Mammary epithelial cell (primary cell): ENCODE measurements at regions not wholly inside any gene's neighbourhood (a gene's known extent, or its start where the extent isn't known, plus 50 kb on each side); places are given as distances from the start of the nearest gene placed in this dataset.

ENCODE experiments used
- EZH2 ChIP-seq: IDR thresholded peaks from 2 replicates; pipeline ENCODE4 v1.6.1; 2012; ENCODE audit warnings: low read length, inconsistent platforms, borderline replicate concordance
- TF ChIP-seq, protein P1 (sequence below), 2 donors: IDR thresholded peaks in 1 of 2; conservative IDR thresholded peaks in 1 of 2; 2 replicates each; pipeline ENCODE4 v1.5.1; 2011 to 2012; ENCODE audit warnings: inconsistent platforms in 2 of 2, low read length in 2 of 2, mild to moderate bottlenecking in 2 of 2, control low read depth in 1 of 2, low read depth in 1 of 2; ENCODE audit not compliant: insufficient read depth in 1 of 2; ENCODE audit errors: extremely low read depth in 1 of 2

DNA sequence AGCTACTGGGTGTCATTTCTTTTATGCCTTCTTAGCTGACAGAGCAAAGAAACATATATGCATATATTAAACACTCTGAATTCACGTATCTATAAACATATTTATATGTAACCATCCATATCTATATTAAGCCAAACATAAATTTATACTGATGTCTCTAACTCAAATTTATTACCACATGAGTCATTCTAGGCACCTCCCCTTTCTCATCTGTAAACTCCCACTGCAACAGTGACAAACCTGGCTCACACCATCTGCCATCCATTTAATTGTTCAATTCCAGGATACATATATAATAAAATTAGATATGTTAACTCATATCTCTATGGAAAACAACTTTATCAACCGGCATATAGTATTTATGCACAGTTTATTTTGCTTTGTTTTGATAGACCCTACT is 722.3 kb downstream of the SORCS1 start:
- TF ChIP-seq, protein P1, sequence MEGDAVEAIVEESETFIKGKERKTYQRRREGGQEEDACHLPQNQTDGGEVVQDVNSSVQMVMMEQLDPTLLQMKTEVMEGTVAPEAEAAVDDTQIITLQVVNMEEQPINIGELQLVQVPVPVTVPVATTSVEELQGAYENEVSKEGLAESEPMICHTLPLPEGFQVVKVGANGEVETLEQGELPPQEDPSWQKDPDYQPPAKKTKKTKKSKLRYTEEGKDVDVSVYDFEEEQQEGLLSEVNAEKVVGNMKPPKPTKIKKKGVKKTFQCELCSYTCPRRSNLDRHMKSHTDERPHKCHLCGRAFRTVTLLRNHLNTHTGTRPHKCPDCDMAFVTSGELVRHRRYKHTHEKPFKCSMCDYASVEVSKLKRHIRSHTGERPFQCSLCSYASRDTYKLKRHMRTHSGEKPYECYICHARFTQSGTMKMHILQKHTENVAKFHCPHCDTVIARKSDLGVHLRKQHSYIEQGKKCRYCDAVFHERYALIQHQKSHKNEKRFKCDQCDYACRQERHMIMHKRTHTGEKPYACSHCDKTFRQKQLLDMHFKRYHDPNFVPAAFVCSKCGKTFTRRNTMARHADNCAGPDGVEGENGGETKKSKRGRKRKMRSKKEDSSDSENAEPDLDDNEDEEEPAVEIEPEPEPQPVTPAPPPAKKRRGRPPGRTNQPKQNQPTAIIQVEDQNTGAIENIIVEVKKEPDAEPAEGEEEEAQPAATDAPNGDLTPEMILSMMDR (conservative IDR thresholded peaks at IDR 0.05 in 1 of 2, IDR thresholded peaks at IDR 0.05 in 1 of 2; ENCODE audit: extremely low read depth in 1 of 2, insufficient read depth in 1 of 2, low read depth in 1 of 2, low read length in 2 of 2): no peak
- no peak for TF ChIP-seq EZH2
